Type B pancreatic cell (in vitro differentiated cells): ENCODE measurements at regions not wholly inside any gene's neighbourhood (a gene's known extent, or its start where the extent isn't known, plus 50 kb on each side); places are given as distances from the start of the nearest gene placed in this dataset.

Experiments
- DNase-seq: peaks from one replicate; pipeline ENCODE4 v3.0.0; 2021; ENCODE audit warnings: mixed read lengths; ENCODE audit not compliant: unreplicated experiment; ENCODE audit errors: extremely low spot score
- H3K27ac Mint-ChIP-seq: 2 replicates; pipeline ENCODE4 v1.8.0; 2021; ENCODE audit warnings: mild to moderate bottlenecking, mixed read lengths
- H3K27me3 Mint-ChIP-seq: 2 replicates; pipeline ENCODE4 v1.8.0; 2021; ENCODE audit warnings: mixed read lengths
- H3K36me3 Mint-ChIP-seq: 2 replicates; pipeline ENCODE4 v1.8.0; 2021; ENCODE audit warnings: mixed read lengths
- H3K4me1 Mint-ChIP-seq: one replicate; pipeline ENCODE4 v1.8.0; 2021; ENCODE audit warnings: mixed read lengths; ENCODE audit not compliant: unreplicated experiment
- H3K4me3 Mint-ChIP-seq: 2 replicates; pipeline ENCODE4 v1.8.0; 2021; ENCODE audit warnings: mild to moderate bottlenecking, mixed read lengths
- H3K9me3 Mint-ChIP-seq: 2 replicates; pipeline ENCODE4 v1.8.0; 2021; ENCODE audit warnings: mixed read lengths
- TF ChIP-seq, protein P1 (sequence below): fragments of 200-600 bp; sonication (generic); conservative IDR thresholded peaks from 2 replicates; pipeline ENCODE4 v1.5.0; 2021; ENCODE audit warnings: antibody characterized with exemption, mild to moderate bottlenecking

DNA sequence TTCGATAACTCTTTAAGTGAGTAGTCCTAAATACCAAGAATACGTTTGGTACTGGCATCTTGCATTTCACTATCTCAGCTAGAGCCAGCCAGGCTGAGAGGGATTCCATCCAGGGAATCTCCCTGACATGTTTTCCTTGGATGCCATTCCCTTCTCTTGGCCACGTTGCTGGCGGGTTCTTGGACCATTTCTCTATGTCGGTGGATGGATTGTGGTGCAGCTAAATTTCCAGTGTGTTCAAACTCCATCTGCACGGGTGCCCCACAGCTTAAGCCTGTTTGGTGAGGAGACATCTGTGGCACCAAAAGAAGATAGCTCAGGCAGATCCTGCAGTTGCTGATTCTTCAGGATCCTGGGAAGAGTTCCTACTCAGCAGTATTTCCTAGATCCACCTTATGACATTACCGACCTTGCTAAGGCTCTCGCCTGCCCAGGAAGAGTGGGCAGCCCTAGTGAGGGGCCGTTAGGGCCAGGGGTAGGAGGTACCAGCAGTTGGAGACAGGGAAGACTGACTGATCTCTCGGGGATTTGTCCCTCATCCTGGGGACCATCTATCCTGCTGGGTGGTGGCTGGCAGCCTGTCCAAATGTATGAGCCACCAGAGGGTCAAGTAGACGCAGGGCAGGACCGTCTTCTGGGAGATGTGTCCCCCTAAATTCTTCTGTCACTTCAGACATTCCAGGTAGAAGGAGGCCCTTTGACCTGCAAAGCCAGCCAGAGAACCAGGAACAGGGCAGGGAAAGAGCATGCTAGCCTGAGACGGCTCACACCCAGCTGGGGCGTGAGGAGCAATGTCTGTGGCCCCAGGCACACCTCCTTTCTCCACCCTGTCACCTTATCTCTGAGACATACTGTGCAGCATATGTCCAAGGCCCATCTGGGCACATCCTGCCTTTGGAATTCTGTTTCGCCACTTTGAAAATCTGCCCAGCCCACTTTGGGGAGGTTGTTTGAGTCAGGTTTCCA, 72.6 kb upstream of the CAPRIN2 start:
- peaks cover 66% of the 10 kb centered on the region for H3K27me3 Mint-ChIP-seq
- TF ChIP-seq, protein P1, sequence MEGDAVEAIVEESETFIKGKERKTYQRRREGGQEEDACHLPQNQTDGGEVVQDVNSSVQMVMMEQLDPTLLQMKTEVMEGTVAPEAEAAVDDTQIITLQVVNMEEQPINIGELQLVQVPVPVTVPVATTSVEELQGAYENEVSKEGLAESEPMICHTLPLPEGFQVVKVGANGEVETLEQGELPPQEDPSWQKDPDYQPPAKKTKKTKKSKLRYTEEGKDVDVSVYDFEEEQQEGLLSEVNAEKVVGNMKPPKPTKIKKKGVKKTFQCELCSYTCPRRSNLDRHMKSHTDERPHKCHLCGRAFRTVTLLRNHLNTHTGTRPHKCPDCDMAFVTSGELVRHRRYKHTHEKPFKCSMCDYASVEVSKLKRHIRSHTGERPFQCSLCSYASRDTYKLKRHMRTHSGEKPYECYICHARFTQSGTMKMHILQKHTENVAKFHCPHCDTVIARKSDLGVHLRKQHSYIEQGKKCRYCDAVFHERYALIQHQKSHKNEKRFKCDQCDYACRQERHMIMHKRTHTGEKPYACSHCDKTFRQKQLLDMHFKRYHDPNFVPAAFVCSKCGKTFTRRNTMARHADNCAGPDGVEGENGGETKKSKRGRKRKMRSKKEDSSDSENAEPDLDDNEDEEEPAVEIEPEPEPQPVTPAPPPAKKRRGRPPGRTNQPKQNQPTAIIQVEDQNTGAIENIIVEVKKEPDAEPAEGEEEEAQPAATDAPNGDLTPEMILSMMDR: no peak

DNA sequence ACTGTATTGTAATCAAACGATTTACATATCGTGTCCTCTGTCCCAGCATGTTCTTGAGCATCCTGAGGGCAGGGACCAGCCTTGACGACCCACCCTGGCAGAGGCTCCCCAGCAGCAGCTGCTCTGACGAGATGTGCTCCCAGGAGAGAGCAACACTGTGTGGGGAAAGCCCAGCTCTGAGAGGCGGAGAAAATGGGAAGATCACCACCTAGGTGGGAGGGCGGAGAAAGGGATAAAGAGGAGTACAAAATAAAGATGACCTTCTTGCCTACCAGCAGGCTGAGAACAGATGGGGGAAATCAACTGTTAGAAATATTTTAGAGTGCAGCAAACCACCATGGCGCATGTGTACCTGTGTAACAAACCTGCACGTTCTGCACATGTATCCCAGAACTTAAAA, 71.5 kb upstream of the CAPRIN2 start:
- H3K4me3 Mint-ChIP-seq: no peak overlapping the region
- H3K27me3 Mint-ChIP-seq: peaks cover 70% of the 10 kb centered on the region
- H3K9me3 Mint-ChIP-seq: no peaks in the 10 kb centered on the region
- peaks cover 4% of the 10 kb centered on the region for H3K4me1 Mint-ChIP-seq
- DNase-seq: peak; percentile 18
- TF ChIP-seq, protein P1: no peak
- no peaks in the 10 kb centered on the region for H3K36me3 Mint-ChIP-seq
- H3K27ac Mint-ChIP-seq: no peak overlapping the region

More for the DNA sequence above, 72.6 kb upstream of the CAPRIN2 start:
- H3K9me3 Mint-ChIP-seq: no peaks in the 10 kb centered on the region
- no peak overlapping the region for H3K27ac Mint-ChIP-seq
- H3K4me1 Mint-ChIP-seq: peaks cover 4% of the 10 kb centered on the region
- H3K4me3 Mint-ChIP-seq: no peak overlapping the region
- no peaks in the 10 kb centered on the region for H3K36me3 Mint-ChIP-seq
- peak; percentile 39 for DNase-seq

DNA sequence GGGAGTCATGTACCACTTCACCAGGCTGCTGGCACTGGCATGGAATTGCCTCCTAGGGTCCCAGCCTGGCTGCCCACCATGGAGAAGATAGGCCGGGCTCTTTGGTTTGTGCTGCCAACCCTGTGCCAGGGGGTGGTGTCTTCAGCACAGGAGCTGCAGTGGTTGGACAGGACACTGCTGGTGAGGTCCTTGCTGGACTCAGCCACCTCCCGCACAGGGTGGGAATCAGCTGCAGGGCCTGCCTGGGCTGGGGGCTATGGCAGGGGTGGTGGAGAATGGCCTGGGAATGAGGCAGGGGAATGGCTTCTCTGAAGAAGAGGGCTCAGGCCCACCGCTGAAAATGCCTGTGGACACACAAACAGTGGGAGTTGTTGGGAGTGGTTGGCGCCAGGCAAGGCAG, 70.6 kb upstream of the CAPRIN2 start:
- H3K36me3 Mint-ChIP-seq: no peaks in the 10 kb centered on the region
- no peak for DNase-seq
- H3K27me3 Mint-ChIP-seq: peaks cover 62% of the 10 kb centered on the region
- H3K9me3 Mint-ChIP-seq: no peaks in the 10 kb centered on the region
- no peak overlapping the region for H3K27ac Mint-ChIP-seq
- TF ChIP-seq, protein P1: no peak
- no peak overlapping the region for H3K4me3 Mint-ChIP-seq
- peaks cover 12% of the 10 kb centered on the region for H3K4me1 Mint-ChIP-seq

DNA sequence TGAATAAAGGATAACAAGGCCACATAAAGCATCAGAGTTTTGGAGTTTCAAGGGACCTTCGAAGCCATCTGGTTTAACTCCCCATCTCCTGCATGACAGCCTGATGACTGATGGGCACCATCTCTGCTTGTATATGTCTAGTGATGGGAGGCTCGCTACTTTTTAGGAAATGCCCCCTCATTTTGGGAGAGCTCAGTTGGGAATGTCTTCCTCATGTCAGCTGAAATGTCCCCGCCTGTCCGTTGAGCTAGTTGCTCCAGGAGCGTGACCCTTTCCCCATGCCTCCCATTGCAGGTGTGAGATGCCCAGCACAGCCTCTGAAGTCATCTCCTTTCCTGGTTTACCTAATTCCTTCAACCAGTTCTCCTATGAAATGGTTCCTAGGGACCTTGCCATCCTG, 69.6 kb upstream of the CAPRIN2 start:
- Mint-ChIP-seq H3K36me3 (no peaks in the 10 kb centered on the region), H3K4me3 (peak overlapping the region; percentile 93), H3K27me3 (peaks cover 52% of the 10 kb centered on the region), H3K9me3 (no peaks in the 10 kb centered on the region), H3K4me1 (peaks cover 12% of the 10 kb centered on the region), H3K27ac (no peak overlapping the region)
- no peak for DNase-seq
- TF ChIP-seq, protein P1: no peak

DNA sequence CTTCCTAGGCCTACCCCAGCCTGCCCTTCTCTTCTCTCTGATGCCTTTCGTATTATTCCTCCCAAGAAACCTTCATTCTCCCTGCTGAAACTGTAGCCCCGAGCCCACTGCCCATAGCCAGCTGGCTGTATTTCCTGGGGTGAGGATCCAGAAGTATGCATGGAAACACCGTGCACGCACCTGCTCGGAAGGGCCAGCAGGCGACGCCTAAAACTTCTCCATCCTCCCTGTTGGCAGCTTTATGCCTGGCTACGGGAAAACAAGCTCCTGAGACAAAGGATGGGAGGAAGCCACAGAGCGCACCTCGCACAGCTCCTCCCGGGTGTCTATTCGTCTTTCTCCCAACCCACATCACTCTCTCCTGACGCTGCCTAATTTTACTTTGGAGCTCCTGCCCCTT, 69.0 kb upstream of the CAPRIN2 start:
- TF ChIP-seq, protein P1: no peak
- H3K36me3 Mint-ChIP-seq: no peaks in the 10 kb centered on the region
- H3K27me3 Mint-ChIP-seq: peaks cover 46% of the 10 kb centered on the region
- H3K27ac Mint-ChIP-seq: peak overlapping the region; percentile 92
- DNase-seq: peak; percentile 40
- peak overlapping the region; percentile 93 for H3K4me3 Mint-ChIP-seq
- H3K9me3 Mint-ChIP-seq: no peaks in the 10 kb centered on the region
- peaks cover 12% of the 10 kb centered on the region for H3K4me1 Mint-ChIP-seq
